Daoy (cell line): ENCODE measurements at regions not wholly inside any gene's neighbourhood (a gene's known extent, or its start where the extent isn't known, plus 50 kb on each side); places are given as distances from the start of the nearest gene placed in this dataset.
A peak's percentile ranks its signal among the peaks of the same experiment; 100 is the strongest.
"Not testable (repeated sequence)": the region's sequence is repeated elsewhere in the genome, so short reads cannot be mapped to it uniquely, and the experiment has no call there.

ENCODE experiments used
- DNase-seq: peaks from one replicate; pipeline ENCODE4 v3.0.0-alpha.2; 2015; ENCODE audit warnings: low read depth

GRCh38 chr1:230556453-230556852 lies 85.8 kb upstream of the COG2 start:
- no peak for DNase-seq

- DNase-seq, result no peak
Measured at GRCh38 chr1:230555814-230556213, 86.5 kb upstream of the COG2 start.

GRCh38 chr1:230552880-230553279 lies 89.4 kb upstream of the COG2 start:
- DNase-seq, result no peak

GRCh38 chr1:230550945-230551344 lies 91.3 kb upstream of the COG2 start:
- not testable (repeated sequence) for DNase-seq

- peak; percentile 22 for DNase-seq
Measured at GRCh38 chr1:230550428-230550827, 91.9 kb upstream of the COG2 start.

- DNase-seq, result no peak
Measured at GRCh38 chr1:230549625-230550024, 92.7 kb upstream of the COG2 start.

GRCh38 chr1:230548997-230549396 lies 93.3 kb upstream of the COG2 start:
- no peak for DNase-seq

GRCh38 chr1:230548357-230548756 lies 93.9 kb upstream of the COG2 start:
- no peak for DNase-seq

GRCh38 chr1:230545181-230545580 lies 97.1 kb upstream of the COG2 start:
- DNase-seq, result no peak

GRCh38 chr1:230544758-230545157 lies 97.5 kb upstream of the COG2 start:
- DNase-seq, result no peak

GRCh38 chr1:230543085-230543484 lies 99.2 kb upstream of the COG2 start:
- no peak for DNase-seq

GRCh38 chr1:230542681-230543080 lies 99.6 kb upstream of the COG2 start:
- no peak for DNase-seq

- peak; percentile 86 for DNase-seq
Measured at GRCh38 chr1:230542054-230542453, 100.2 kb upstream of the COG2 start.

GRCh38 chr1:230541306-230541705 lies 101.0 kb upstream of the COG2 start:
- DNase-seq, result no peak

GRCh38 chr1:230540421-230541155 lies 101.7 kb upstream of the COG2 start:
- DNase-seq, result no peak

GRCh38 chr1:230537456-230537855 lies 104.8 kb upstream of the COG2 start:
- DNase-seq, result no peak

GRCh38 chr1:230536641-230537155 lies 105.6 kb upstream of the COG2 start:
- DNase-seq, result no peak

GRCh38 chr1:230534224-230534623 lies 108.1 kb upstream of the COG2 start:
- DNase-seq, result no peak

GRCh38 chr1:230531103-230531502 lies 105.0 kb upstream of the PGBD5 start:
- DNase-seq, result no peak

- DNase-seq, result no peak
Measured at GRCh38 chr1:230519246-230519645, 93.1 kb upstream of the PGBD5 start.

GRCh38 chr1:230518511-230518910 lies 92.4 kb upstream of the PGBD5 start:
- no peak for DNase-seq

GRCh38 chr1:230517786-230518185 lies 91.7 kb upstream of the PGBD5 start:
- DNase-seq, result no peak

GRCh38 chr1:230517326-230517725 lies 91.2 kb upstream of the PGBD5 start:
- no peak for DNase-seq

- no peak for DNase-seq
Measured at GRCh38 chr1:230516889-230517288, 90.8 kb upstream of the PGBD5 start.
